ENCODE measurements at regions not wholly inside any gene's neighbourhood (a gene's known extent, or its start where the extent isn't known, plus 50 kb on each side); places are given as distances from the start of the nearest gene placed in this dataset.

DNA sequence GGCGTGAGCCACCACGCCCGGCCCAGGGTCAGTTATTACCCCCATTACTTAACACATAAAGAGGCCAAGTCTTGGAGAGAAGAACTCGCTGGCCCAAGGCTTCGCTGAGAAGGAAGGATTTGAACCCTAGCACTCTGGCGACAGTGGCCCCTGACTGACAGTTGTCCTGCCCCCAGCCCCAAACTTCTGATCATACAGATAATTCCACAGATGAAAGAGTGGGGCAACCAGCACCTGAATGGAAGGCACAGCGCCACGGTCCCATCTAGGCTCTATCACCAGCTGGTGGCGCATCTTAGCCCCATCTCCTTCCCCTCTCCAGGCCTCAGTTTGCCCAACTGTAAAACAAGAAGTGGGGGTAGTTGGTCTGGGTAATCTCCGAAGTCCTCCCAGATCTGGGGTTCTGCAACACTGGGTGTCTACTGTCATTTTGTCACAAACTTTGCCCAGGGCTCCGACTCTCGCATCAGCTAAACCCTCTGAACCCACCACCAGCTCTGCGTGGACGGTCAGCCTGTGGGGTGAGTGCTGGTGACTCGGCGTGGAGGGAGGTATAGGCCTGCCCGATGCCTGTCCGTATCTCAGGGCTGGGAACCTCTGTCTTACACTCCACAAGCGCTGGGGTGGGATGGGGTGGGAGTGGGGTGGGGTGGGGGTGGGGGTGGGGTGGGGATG, 209.3 kb downstream of the C9orf50 start:
- DNase-seq, result no peak

DNA sequence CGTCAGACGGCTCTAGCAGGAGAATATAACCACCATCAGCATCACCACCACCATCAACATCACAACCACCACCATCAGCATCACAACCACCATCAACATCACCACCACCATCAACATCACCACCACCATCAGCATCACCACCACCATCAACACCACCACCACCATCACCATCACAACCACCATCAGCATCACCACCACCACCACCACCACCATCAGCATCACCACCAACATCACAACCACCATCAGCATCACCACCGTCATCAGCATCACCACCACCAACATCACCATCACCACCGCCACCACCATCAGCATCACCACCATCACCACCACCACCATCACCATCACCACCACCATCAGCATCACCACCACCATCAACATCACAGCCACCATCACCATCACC, 210.7 kb downstream of the C9orf50 start:
- peak in 1 of 2 donors; percentile 19 for DNase-seq

DNA sequence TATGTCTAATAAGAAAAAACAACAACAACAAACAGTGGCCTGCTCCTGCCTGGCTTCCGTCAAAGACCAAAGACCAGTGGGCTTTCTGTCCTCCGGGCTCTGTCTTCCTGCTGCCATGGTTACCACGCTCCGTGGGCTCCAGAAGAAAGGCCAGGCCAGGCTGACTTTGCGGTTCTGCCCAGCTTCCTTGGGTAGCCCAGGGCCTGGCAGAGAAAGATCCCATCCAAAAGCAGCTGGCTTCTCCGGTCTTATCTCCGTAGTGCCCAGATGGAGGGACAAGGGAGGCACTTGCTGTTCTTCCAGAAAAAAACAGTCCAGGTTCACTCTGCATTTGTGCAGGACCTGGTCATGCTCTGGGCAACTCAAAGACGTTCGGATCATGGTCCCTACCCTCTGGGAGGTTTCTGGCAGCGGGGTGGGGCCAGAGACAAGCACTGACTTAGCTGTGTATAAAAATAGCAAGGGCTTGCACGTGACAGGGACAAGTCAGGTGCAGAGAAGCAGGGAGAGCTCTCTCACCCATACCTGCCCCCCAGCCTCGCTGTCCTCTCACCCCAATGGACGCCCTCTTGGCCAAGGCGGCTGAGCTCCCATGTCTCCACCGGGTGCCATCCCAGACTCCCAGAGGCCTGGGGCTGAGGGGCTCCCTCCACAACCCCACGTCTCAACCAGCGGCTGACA, 212.2 kb downstream of the C9orf50 start:
- no peak for DNase-seq

DNA sequence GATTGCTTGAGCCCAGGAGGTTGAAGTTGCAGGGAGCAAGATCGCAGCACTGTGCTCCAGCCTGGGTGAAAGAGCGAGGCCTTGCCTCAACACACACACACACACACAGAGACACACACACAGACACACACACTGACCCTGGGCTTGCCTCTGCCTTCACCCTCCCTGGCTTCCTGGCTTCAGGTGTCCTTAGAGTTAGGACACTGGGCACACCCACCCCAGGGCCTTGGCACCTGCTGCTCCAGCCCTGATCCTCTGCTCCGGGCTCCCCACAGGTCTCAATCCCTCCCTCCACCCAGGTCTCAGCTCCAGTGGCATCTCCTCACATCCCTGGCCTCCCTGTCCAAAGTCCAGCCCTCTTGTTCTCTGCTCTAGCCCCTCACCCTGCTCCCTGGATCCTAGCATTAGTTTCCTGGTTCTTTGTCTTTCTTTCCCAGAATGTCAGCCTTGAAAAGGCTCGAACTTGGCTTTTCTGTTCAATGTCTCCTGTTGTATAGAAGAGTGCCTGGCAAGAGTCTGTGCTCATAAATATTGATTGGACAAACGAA, 212.9 kb downstream of the C9orf50 start:
- DNase-seq, result no peak

DNA sequence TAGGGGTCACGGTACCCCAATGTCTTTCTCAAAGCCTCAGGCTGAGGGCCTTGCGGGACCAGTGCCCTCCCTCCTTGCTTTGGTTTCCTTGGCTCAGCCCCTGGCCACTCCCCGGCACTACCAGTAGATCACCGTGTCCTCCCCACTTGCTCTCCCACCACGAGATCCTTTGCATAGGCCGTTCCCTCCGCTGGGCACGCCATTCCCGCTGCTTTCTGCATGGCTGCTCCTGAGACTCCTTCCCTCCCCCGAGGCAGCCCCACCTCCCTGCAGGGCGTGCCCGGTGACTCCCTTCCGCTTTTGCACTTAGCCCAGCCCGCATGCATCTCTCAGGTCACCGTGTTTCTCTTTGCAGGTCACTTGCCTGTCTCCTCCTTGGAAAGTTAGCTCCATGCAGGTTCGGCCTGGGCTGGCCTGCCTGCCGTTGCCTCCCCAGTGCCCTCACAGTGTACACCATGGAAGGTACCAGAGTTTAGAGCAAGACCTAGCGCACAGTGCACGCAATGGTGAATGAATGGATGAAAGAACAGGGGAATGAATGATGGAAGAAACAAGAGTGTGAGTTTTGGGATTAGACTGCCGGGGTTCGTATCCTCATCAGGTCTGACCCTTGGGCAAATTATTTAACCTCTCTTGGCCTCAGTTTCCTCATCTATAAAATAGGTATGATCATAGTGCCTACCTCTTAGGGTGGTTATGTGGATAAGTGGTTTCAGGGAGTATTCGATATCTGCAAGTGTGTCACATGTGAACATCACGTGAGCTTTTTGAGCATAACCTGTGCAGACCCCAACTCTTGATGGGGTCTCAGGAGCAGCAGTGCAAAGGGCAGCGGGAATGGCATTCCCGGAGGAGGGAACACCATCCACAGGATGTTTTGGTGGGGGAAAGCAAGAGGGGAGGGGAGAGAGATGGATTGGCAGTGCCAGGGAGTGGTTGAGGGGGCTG, 214.3 kb downstream of the C9orf50 start:
- peak in 1 of 2 donors; percentile 11 for DNase-seq

DNA sequence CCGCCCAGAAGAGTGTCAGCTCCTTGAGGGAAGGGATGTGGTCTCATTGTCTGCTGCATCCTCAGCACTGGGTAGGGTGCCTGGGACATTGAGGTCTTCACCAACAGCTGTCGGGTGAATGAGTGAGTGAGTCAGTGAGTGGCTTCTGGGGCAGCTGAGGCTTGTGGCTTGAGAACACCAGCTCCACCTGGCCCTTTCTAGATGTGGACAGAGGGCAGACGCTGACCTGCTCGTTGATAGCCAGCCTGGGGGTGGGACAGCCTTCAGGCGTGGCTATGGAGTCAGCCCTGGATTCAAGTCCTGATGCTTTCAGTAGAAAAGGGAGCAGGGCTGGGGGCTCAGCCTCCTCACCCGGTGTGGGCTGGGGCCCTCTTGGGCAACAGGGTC, 215.1 kb downstream of the C9orf50 start:
- no peak for DNase-seq

DNA sequence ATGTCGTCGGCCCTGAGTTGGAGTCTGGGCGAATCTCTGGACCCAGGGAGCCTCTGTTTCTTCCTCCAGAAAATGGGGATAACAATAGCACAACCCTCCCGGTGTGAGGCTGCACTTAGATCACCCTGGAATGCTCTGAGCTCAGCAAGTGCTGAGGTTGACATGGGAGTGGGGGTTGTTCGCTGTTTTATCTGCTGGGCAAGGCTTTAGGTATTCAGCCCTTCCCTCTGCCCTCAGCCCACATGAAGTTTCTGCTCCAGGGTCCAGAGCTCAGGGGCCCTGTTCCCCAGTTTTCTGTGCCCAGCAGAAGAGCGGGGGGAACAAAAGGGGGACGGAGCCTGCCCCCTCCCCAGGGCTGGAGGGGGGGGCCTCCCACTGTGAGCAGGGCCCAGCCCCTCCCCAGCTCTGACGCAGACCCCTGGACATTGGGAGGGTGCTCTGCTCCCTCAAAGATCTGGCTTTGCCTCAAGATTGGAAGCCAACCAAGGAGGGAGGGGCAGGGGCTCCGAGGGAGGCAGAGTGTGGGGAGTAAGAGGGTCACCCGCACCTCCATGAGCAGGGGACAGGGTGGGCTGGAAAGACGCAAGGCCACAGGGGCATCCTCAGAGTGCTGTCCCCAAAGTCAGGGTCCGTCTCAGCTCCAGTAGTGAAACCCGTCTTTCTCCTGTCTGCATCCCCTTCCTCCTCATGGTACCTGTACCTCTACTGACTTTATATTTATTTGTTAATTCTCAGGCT, 215.6 kb downstream of the C9orf50 start:
- DNase-seq, result no peak

DNA sequence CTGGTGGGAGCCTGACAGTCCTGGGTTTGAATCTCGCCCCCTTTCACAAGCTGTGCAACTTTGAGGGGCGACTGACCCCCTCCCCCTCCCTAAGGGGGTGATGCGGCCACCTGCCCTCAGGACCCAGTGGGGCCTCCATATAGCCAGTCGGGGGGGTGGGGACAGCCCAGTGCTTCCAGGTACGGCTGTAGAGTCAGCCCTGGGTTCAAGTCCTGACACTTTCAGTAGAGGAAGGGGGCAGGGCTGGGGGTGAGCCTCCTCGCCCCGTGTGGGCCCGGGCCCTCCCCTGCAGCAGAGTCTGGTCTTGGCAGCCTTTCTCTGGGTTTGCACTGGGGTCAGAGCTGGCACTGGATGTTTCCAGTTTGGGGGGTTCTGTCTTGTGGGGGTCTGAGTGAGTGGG, 216.3 kb downstream of the C9orf50 start:
- DNase-seq, result no peak

DNA sequence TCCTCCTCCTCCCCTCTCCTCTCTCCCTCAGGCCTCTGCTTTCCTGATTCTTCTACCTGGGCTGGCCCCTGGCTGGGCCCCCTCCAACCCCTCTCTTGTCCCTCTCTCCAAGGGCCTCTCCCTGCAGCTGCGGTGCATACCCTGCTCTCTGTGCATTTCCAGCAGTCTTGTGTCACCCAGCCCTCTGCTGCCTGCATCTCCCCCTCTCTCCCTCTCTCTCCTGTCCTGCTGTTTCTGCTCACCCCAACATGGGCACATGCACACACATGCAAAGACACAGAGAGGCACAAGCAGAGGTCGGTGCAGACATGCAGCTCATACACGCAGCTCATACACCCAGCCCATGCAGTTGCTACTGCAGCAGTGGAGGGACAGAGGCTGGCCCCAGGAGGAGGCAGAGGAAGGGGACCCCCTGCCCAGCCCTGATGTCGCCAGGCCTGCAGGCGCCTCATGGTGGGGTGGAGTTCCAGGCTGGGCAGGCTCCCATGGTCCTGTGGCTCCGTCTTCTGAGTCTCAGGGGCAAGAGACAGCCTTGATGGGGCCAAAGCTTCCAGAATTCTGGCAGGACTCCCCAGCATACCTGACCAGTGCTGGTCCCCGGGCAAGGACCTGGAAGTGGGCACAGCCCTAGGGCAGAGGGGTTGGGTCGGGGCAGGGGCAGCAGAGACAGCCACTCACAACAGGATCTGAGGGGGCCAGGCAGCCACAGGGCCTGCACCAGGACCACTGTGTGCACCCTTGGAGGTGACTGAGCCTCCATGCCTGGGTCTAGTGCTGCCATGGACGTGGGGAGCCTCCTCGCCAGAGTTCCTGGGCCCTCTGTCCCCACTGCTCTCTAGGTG, 216.9 kb downstream of the C9orf50 start:
- DNase-seq, result no peak

DNA sequence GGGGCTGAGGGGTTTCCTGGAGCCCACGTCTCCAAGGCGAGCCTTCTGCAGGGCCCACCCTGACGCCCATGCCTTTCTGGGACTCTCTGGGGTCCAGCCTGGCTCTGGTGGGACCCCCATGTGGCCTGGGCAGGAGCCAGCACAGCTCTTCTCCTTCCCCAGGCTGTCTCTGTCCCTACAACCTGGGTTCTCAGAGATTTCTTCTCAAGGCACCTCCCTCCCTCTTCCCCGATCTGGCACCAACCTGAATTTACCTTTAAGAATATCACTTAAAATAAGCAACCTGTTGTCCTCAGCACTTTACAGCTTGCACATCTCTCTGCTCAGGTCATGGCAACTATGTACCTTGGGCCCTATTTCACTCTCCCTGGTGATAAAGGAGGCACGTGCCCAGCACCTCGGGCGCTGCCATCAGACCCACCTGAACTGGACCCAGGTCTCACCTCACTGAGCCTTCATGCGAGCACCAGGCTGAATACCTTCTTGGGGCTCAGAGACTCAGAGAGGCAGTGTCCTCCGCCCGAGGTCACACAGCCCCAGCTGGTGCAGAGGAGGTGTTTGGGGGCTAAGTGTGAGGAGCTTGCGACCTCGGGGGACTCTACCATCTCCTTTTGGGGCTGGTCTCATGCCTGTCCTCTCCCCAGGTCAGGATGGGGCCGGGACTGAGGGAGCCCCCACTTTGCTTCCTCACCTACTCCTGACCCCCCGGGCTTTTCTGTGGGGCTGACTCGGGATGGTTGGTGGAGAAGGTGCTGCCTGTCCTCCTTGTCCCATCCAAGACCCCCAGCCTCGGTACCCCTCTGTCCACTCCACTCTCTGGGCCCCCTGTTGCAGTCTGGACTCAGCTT, 217.7 kb downstream of the C9orf50 start:
- no peak for DNase-seq

DNA sequence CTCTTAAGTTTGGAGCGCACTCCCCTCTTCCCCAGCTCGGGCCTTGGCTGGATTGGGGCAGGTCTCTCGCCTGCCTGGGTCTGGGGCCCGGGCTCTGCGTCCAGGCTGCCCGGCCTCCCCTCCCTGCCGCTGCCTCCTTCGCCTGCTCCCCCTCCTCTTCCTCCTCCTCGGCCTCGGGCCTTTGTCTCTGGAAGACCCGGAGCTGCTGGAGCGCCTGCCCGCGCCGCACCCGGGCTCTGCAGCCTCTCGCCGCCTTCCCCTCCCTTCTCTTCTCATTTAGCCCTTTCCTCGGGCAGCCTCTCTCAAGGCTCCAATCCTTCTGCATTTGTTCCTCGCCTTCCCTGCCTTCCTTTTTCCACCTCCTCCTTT, 218.5 kb downstream of the C9orf50 start:
- DNase-seq, result no peak

DNA sequence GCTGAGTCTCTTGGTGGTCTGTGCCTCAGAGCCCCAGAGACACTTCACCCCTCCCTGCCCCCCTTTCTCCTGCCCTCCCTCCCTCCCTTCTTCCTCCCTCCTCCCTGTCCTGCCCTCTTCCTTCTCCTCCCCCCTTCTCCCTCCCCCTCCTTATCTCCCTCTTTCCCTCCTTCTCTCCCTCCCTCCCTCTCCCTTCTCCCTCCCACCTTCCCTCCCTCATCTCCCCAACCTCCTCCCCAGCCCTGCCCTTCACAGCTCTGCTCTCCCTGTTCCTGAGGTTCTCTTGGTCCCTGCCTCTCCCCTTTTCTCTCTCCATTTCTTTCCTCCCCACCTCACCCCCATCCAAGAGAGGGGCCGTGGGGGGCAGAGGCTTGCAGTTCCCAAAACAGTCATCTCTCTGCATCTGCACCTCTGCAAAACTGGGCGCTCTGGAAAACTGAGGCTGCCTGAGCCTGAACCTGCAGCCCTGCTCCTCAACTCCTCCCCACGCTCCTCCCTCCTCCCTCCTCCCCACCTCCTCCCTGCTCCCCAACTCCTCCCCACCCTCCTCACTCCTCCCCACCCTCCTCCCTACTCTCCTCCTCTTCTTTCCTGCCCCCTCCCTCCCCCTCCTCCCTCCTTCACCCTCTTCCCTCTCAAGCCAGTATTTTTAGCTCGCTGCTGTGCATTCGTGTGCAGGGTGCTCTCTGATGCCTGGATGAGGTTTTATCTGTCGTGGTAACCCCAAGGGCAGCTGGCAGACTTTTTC, 219.1 kb downstream of the C9orf50 start:
- DNase-seq, result no peak

DNA sequence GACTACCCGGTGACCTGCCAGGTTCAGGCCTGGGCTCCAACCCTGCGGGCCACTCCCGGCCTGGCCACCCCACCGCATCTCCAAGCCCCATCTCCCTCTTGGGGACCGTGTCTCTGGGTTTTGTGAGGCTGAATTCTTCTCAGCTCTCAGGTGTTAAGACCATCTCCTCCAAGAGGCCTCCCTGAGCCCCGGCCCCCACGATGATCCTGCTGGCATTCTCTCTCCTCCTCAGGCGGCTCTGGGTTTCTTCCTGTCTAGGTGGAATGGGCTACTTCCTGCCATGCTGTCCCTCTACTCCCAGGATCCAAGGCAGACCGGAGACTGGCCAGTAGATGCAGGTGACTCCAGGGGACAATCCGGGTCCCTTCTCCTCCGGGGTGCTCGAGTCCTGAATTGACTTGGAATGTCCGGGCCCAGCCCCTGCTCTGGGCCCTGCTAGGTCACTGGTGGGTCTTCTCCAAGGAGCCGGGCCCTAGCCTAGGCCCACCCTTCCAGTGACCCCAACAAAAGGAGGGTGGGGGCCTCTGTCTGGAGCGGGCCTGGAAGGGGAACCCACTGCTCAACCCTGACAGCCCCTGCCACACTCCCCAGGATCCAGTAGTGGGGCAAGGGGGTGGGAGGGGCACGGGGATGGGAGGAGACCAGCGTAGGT, 219.8 kb downstream of the C9orf50 start:
- DNase-seq, result no peak

DNA sequence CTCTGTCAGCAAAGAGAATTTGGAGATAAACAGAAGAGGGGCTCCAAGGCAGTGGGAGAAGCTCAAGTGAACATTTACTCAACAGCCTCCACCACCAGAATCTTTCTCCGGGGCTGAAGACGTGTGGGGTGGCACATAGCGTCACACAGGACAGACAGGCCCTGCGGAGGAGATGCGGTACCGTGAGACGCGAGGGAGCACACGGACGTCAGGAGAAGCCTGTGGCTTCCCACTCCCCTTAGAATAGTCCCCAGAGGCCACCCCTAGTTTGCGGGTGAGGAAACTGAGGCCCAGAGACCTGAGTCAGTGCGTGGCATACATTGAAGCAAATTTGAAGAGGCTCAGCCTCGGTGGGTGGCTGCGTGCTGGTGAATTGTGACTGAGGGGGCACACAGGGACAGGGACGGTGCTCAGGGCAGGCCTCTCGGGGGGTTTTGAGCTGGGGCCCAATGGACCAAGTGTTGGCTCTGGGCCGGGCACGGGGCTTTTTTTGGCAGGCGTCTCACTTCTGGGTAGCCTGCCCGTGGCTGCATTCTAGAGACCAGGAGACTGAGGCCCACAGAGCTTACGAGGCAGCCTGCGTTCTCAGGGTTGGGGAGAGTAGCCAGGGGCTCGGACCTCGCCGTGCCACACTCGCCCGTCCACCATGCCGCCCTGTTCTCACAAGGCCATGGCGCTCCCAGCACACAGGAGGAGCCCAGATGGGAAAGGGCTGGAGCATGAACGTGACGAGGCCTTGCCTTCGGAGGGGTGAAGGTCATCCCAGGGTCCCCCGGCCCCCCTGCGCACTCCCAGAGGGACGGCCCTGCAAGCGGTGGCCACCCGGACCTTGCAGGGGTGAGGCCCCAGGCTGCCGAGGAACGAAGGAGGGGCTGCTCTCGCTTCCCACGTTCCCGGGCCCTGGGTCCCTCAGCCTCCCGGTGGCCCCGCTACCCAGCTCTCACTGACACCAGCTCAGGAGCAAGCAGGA, 220.6 kb downstream of the C9orf50 start:
- no peak for DNase-seq

DNA sequence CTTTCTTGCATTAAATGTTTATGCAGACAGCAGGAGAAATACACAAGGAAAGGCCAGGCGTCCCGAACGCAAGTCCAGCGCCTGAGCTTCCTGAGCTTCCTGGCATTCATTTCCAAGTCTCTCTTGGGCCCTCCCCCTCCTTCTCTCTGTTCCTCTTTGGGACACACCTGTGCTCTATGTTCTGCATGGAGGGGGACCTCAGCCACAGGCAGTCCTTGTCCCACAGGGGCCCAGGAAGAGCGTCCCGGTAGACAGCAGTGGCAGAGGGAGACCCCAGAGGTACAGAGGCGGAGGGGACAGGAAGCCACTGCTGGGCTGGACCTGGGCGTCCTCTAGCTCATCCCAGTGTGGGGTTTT, 221.3 kb downstream of the C9orf50 start:
- DNase-seq, result no peak

DNA sequence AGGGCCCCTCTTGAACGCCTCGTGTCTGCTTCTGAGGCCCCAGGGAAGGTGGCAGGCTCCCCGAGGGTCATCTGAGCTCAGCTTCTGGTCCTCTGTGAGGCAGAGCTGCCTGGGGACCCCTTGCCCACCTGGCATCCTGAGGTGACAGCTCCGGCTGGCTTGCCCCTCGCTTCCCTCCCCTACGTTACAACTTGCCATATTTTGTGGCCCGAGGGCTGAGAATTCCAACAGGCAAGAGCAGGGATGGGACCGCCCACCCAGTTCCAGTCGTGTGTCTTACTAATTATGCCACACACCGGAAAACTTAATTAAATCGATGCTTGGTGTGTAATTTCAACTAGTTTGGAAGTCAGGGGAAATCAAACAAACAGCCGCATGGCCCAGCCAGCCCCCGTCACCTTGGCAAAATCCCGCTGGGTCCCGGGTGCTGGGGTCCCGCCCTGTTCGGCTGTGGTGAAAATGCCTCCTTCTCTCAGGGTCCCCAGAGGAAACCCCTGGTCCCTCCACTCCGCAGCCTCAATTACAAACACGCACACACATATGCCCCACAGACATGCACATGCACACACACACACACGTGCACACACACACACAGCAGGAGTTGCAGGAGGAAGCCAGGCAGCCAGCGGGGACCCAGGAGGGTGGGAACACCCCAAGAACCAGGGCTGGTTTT, 221.0 kb upstream of the IER5L start:
- DNase-seq, result no peak

DNA sequence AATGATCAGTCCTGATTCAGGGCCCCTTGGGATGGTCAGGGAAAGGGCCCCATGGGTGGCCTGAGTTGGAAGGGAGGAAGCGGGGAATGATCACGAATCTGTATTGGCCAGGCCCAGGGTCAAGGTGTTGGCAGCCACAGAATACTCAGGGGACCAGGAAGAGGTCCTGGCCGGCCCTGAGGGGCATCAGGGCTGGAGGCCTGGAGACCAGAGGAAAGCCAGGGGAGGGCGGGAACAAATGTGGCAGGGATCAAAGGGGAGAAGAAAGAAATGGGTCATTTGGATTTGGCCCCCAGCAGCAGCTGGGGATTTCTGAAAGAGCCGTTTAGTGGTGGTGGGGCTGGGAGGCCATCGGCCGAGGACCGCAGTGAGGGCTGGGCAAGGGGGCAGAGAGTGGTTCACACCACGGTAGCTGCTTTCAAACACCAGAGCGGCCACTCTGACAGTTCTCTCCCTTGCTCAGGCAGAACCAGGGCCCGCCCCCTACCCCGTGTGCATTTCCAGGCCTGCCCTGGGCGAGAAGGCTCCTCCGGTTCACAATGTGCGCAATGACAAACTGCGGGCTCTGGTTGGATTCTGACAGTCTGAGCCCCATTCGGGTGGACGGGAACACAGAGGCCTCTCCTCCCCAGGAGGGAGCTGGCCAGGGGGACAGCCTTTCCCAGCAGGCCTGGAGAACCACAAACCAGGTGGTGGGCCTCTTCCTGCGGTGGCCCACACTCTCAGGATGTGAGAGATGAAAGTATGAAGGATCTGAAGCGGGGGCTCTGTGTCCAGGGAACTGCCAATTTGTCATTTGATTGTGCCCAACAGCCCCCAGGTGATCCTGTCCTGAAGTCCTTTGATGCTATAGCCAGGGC, 220.3 kb upstream of the IER5L start:
- DNase-seq, result no peak
